ENCODE measurements at regions not wholly inside any gene's neighbourhood (a gene's known extent, or its start where the extent isn't known, plus 50 kb on each side); places are given as distances from the start of the nearest gene placed in this dataset.

- Histone ChIP-seq H3K27me3 (ENCODE audit: insufficient read depth, low read length) (no peaks in the 10 kb centered on the region), H3K4me2 (ENCODE audit: low read length) (no peak overlapping the region), H3K79me2 (ENCODE audit: insufficient read depth, low read length) (no peaks in the 10 kb centered on the region), H3K9me3 (ENCODE audit: control insufficient read depth in 1 of 2, insufficient read depth in 1 of 2, low read depth in 1 of 2, low read length in 2 of 2) (no peaks in the 10 kb centered on the region), H3K9ac (ENCODE audit: low read length) (no peak overlapping the region), H4K20me1 (ENCODE audit: insufficient read depth) (no peaks in the 10 kb centered on the region), H2AFZ (ENCODE audit: low read depth, low read length, poor library complexity, severe bottlenecking) (no peak overlapping the region), H3K27ac (ENCODE audit: low read depth, low read length) (no peak overlapping the region), H3K4me1 (ENCODE audit: control insufficient read depth in 1 of 2, insufficient read depth in 2 of 2, low read length in 2 of 2) (peaks cover 6 to 24% of the 10 kb centered on the region in 2 experiments; a peak in 3 of 4 replicates), H3K4me3 (replicated peaks in 1 of 2; ENCODE audit: low read depth in 1 of 2, low read length in 2 of 2) (no peak overlapping the region), H3K9me2 (ENCODE audit: insufficient read depth) (no peaks in the 10 kb centered on the region), H3K36me3 (ENCODE audit: control insufficient read depth in 1 of 2, insufficient read depth in 2 of 2, low read length in 2 of 2) (no peaks in the 10 kb centered on the region)
- TF ChIP-seq ZNF274 (IDR thresholded peaks at IDR 0.05; ENCODE audit: low read depth, low read length), result no peak
- no peak for TF ChIP-seq SIN3A (IDR thresholded peaks at IDR 0.05; ENCODE audit: low read depth)
- TF ChIP-seq RAD21 (IDR thresholded peaks at IDR 0.05; ENCODE audit: low read depth), result no peak
- TF ChIP-seq JUND (IDR thresholded peaks at IDR 0.05), result no peak
- no peak for TF ChIP-seq REST (IDR thresholded peaks at IDR 0.05; ENCODE audit: low read depth)
- no peak for TF ChIP-seq TCF7L2 (IDR thresholded peaks at IDR 0.05; ENCODE audit: borderline replicate concordance, extremely low read depth, insufficient read depth, insufficient read length)
- TF ChIP-seq SP1 (IDR thresholded peaks at IDR 0.05; ENCODE audit: low read depth), result no peak
- TF ChIP-seq FOSL1 (IDR thresholded peaks at IDR 0.05; ENCODE audit: low read depth), result no peak
- no peak for TF ChIP-seq EGR1 (IDR thresholded peaks at IDR 0.05; ENCODE audit: low read depth)
- TF ChIP-seq MAX (IDR thresholded peaks at IDR 0.05), result no peak
- TF ChIP-seq CBX3 (IDR thresholded peaks at IDR 0.05; ENCODE audit: low read depth), result no peak
- no peak for TF ChIP-seq POLR2AphosphoS5 (IDR thresholded peaks at IDR 0.05; ENCODE audit: low read depth, low read length)
- no peak for TF ChIP-seq YY1 (IDR thresholded peaks at IDR 0.05; ENCODE audit: extremely low read depth, insufficient replicate concordance, low read depth, low read length)
- TF ChIP-seq POLR2A (IDR thresholded peaks at IDR 0.05; ENCODE audit: borderline replicate concordance, extremely low read depth, insufficient read depth, insufficient read length), result no peak
- no peak for TF ChIP-seq EZH2phosphoT487 (IDR thresholded peaks at IDR 0.05; ENCODE audit: borderline replicate concordance)
- TF ChIP-seq ZFX (IDR thresholded peaks at IDR 0.05), result no peak
- no peak for TF ChIP-seq ZBTB33 (IDR thresholded peaks at IDR 0.05; ENCODE audit: extremely low read depth, insufficient replicate concordance, low read length)
- TF ChIP-seq CTCF (IDR thresholded peaks at IDR 0.05 in 2 of 3, conservative IDR thresholded peaks at IDR 0.05 in 1 of 3; ENCODE audit: borderline replicate concordance in 1 of 3, insufficient read depth in 1 of 3, low read depth in 2 of 3, low read length in 2 of 3), result no peak
- no peak for TF ChIP-seq SRF (IDR thresholded peaks at IDR 0.05; ENCODE audit: low read depth)
- no peak for DNase-seq (ENCODE audit: low read depth, low spot score)
- ChIA-PET CTCF (no interaction called here), RAD21 (ENCODE audit: low non-redundant PET in 1 of 2, low total read pairs in 2 of 2, uncharacterized antibody in 2 of 2, unreplicated experiment in 2 of 2) (no interaction called here), POLR2A (interaction anchor here (0.6 kb wide), 1 partner anchor 746 kb away, joined by 3 read pairs; no protein-coding TSS in a partner anchor)
- no peak for ATAC-seq
- intact Hi-C loops (cut with micrococcal nuclease), result no loop called here
- BruUV-seq (replicated peaks), result no TSS peak
Observed at GRCh38 chr9:129435291-129435690, 185.6 kb downstream of the C9orf50 start.
